ENCODE measurements at regions not wholly inside any gene's neighbourhood (a gene's known extent, or its start where the extent isn't known, plus 50 kb on each side); places are given as distances from the start of the nearest gene placed in this dataset.

DNA sequence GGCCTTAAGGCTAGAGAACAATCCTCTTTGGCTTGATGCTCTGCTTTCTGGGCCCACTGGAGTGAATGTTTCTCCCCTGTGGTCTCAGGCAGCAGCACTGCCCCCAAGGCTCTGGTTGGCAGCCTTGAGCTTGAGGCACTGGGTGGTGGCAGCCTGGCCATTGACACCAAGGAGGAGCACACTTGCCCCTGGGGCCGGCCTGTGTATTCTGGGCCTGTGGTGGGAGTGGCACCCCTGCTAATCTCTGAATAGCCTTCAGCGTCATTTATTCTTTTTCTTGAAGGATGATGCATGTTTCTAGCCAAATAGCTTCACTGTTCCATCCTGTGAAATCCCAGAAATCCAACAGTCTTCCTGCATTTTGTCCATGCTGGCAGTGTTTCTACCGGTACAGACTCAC is 191.4 kb downstream of the OLFM4 start:
- Histone ChIP-seq H2AFZ (ENCODE audit: low read length) (no peak overlapping the region), H2BK120ac (ENCODE audit: low read depth, low read length, poor library complexity, severe bottlenecking) (no peak overlapping the region), H3K9me3 (ENCODE audit: control insufficient read depth, low read depth, low read length) (peaks cover 9% of the 10 kb centered on the region), H3K79me2 (ENCODE audit: insufficient read depth, low read length) (no peaks in the 10 kb centered on the region), H3K4me2 (ENCODE audit: insufficient read depth, insufficient read length, low read length) (no peak overlapping the region), H4K91ac (ENCODE audit: insufficient read length, low read depth, low read length) (no peak overlapping the region), H4K5ac (ENCODE audit: insufficient read length, low read depth, low read length) (no peak overlapping the region), H4K20me1 (ENCODE audit: control insufficient read depth, insufficient read depth, insufficient read length) (no peaks in the 10 kb centered on the region), H3K56ac (ENCODE audit: insufficient read length, low read depth, low read length) (no peak overlapping the region), H2BK20ac (ENCODE audit: low read depth, low read length, poor library complexity, severe bottlenecking) (no peak overlapping the region), H3K14ac (ENCODE audit: insufficient read depth, low read length) (no peak overlapping the region), H3K79me1 (ENCODE audit: insufficient read depth, low read depth, low read length, poor library complexity, severe bottlenecking) (no peaks in the 10 kb centered on the region), H3K18ac (ENCODE audit: insufficient read length, low read depth, low read length) (no peak overlapping the region), H3K27ac (ENCODE audit: insufficient read length, low read depth, low read length) (no peak overlapping the region), H3K23ac (ENCODE audit: insufficient read length, low read depth, low read length) (no peak overlapping the region), H3K27me3 (ENCODE audit: insufficient read depth, low read length) (no peaks in the 10 kb centered on the region), H3K9ac (ENCODE audit: extremely low read depth, insufficient read length, low read length) (no peak overlapping the region), H2BK12ac (ENCODE audit: insufficient read length, low read depth, low read length) (no peak overlapping the region), H3K23me2 (ENCODE audit: insufficient read length, low read depth, low read length, poor library complexity, severe bottlenecking) (no peaks in the 10 kb centered on the region), H2BK15ac (ENCODE audit: low read depth, low read length) (no peak overlapping the region), H3K4me1 (ENCODE audit: insufficient read depth, low read length) (no peaks in the 10 kb centered on the region), H2AK5ac (ENCODE audit: insufficient read length, low read length) (no peak overlapping the region), H2BK5ac (ENCODE audit: insufficient read length, low read length) (no peak overlapping the region), H4K8ac (replicated peaks; ENCODE audit: insufficient read length, low read depth, low read length) (no peak overlapping the region), H3T11ph (ENCODE audit: low read length) (no peak overlapping the region), H3K4ac (ENCODE audit: low read depth, low read length) (no peak overlapping the region)
- TF ChIP-seq, protein P1, sequence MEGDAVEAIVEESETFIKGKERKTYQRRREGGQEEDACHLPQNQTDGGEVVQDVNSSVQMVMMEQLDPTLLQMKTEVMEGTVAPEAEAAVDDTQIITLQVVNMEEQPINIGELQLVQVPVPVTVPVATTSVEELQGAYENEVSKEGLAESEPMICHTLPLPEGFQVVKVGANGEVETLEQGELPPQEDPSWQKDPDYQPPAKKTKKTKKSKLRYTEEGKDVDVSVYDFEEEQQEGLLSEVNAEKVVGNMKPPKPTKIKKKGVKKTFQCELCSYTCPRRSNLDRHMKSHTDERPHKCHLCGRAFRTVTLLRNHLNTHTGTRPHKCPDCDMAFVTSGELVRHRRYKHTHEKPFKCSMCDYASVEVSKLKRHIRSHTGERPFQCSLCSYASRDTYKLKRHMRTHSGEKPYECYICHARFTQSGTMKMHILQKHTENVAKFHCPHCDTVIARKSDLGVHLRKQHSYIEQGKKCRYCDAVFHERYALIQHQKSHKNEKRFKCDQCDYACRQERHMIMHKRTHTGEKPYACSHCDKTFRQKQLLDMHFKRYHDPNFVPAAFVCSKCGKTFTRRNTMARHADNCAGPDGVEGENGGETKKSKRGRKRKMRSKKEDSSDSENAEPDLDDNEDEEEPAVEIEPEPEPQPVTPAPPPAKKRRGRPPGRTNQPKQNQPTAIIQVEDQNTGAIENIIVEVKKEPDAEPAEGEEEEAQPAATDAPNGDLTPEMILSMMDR (conservative IDR thresholded peaks at IDR 0.05) = no peak
- no peaks in the 10 kb centered on the region; the same call in 1 of the 2 replicates for H3K27me3 Mint-ChIP-seq (ENCODE audit: low read depth)
- H3K4me3 Mint-ChIP-seq = no peak overlapping the region
- peaks cover 0 to 23% (median 7%) of the 10 kb centered on the region in 3 experiments; a peak in 6 of 7 replicates for H3K36me3 Mint-ChIP-seq (ENCODE audit: insufficient read depth in 1 of 3, low read depth in 3 of 3)
- H3K27ac Mint-ChIP-seq = no peak overlapping the region
- no peak for DNase-seq
- H3K9me3 Mint-ChIP-seq = peaks cover 18 to 24% of the 10 kb centered on the region in 2 experiments
- no CpG with 5 or more reads among the region's 3 CpGs for WGBS (ENCODE audit: extremely low coverage, insufficient read length, low lambda C conversion rate)
- H3K4me1 Mint-ChIP-seq = 0 out of 4 replicates have a peak, but pooled peaks cover 0 to 2% of the 10 kb centered on the region in 2 experiments

All from H9 (cell line).